Peyer's patch (tissue), 4 donors: ENCODE measurements at regions not wholly inside any gene's neighbourhood (a gene's known extent, or its start where the extent isn't known, plus 50 kb on each side); places are given as distances from the start of the nearest gene placed in this dataset.

Experiments
- POLR2A ChIP-seq, 2 donors: fragments of 450-650 bp; IDR thresholded peaks; one replicate each; pipeline ENCODE4 v1.5.1; 2017; ENCODE audit warnings: antibody characterized with exemption in 2 of 2, mild to moderate bottlenecking in 2 of 2, moderate library complexity in 2 of 2
- TF ChIP-seq, protein P1 (sequence below), 6 experiments: fragments of 450-650 bp in 4 of 6; fragments of 200-600 bp in 2 of 6; sonication (generic) in 1 of 6; IDR thresholded peaks; one replicate each; pipeline ENCODE4 v1.5.1; 2017 to 2019; ENCODE audit warnings: antibody characterized with exemption in 6 of 6, mild to moderate bottlenecking in 3 of 6, moderate library complexity in 1 of 6

DNA sequence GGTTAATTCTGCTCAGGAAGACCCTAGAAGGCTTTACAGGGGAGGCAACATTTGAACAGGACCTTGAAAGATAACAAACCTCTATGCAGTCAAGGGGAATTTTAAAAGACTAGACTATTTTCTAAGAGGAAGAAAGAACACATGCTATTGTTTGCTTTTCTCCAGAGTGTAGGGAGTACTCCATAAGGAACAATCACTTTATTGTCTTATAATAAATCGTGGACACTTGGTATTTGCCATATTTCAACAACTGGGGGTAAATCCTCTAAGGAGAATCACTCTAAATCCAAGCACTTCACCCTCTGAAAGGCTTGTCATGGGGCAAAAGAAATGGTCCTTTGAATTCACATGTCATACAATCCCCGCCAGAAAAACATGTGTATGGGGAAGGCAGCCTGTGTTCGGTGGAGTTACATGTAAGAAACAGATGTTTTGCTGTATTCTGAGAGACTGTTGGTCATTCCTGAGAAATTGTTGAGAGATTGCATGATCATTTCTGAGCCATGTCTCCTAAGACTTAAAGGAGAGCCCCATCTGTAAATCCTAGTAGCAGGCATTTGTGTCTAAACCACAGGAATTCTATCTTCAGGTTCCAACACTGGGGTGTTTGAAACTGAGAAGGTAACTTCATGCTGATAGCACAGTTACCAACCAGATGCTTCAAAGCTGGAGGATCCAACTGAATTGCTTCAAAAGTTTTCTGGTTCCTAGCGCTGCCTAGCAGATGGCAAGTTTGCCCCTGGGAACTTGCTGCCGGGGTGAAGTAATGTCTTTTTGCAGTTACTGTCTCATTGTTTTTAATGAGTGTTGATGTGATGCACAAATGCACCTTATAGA lies 66.8 kb downstream of the FZD4 start:
- TF ChIP-seq POLR2A (IDR thresholded peaks at IDR 0.05) = no peak
- TF ChIP-seq, protein P1, sequence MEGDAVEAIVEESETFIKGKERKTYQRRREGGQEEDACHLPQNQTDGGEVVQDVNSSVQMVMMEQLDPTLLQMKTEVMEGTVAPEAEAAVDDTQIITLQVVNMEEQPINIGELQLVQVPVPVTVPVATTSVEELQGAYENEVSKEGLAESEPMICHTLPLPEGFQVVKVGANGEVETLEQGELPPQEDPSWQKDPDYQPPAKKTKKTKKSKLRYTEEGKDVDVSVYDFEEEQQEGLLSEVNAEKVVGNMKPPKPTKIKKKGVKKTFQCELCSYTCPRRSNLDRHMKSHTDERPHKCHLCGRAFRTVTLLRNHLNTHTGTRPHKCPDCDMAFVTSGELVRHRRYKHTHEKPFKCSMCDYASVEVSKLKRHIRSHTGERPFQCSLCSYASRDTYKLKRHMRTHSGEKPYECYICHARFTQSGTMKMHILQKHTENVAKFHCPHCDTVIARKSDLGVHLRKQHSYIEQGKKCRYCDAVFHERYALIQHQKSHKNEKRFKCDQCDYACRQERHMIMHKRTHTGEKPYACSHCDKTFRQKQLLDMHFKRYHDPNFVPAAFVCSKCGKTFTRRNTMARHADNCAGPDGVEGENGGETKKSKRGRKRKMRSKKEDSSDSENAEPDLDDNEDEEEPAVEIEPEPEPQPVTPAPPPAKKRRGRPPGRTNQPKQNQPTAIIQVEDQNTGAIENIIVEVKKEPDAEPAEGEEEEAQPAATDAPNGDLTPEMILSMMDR (IDR thresholded peaks at IDR 0.05) = no peak
